SJCRH30 (cell line): ENCODE measurements at regions not wholly inside any gene's neighbourhood (a gene's known extent, or its start where the extent isn't known, plus 50 kb on each side); places are given as distances from the start of the nearest gene placed in this dataset.
"Not testable (repeated sequence)": the region's sequence is repeated elsewhere in the genome, so short reads cannot be mapped to it uniquely, and the experiment has no call there.

Source experiments
- DNase-seq, 2 experiments: peaks; one replicate each; pipeline ENCODE4 v3.0.0-alpha.2; 2015 to 2020
- H3K27ac ChIP-seq: fragments of 250-450 bp; sonication (Bioruptor Pico); 2 replicates; pipeline ENCODE4 v1.5.1; 2020; ENCODE audit warnings: mild to moderate bottlenecking, moderate library complexity
- H3K27me3 ChIP-seq: fragments of 250-450 bp; sonication (Bioruptor Pico); 2 replicates; pipeline ENCODE4 v1.5.1; 2020; ENCODE audit warnings: mild to moderate bottlenecking, moderate library complexity
- H3K36me3 ChIP-seq: fragments of 250-450 bp; sonication (Bioruptor Pico); 2 replicates; pipeline ENCODE4 v1.5.1; 2020; ENCODE audit warnings: mild to moderate bottlenecking, moderate library complexity
- H3K4me1 ChIP-seq: fragments of 250-450 bp; sonication (Bioruptor Pico); 2 replicates; pipeline ENCODE4 v1.5.1; 2020; ENCODE audit warnings: mild to moderate bottlenecking, moderate library complexity
- H3K4me3 ChIP-seq: fragments of 250-450 bp; sonication (Bioruptor Pico); 2 replicates; pipeline ENCODE4 v1.5.1; 2020; ENCODE audit warnings: mild to moderate bottlenecking, moderate library complexity
- H3K9me3 ChIP-seq: fragments of 250-450 bp; sonication (Bioruptor Pico); replicated peaks from 2 replicates; pipeline ENCODE4 v1.5.1; 2020; ENCODE audit warnings: mild to moderate bottlenecking, moderate library complexity

GRCh38 chr9:41308953-41309352 is 119.8 kb upstream of the ZNG1F start:
- not testable (repeated sequence) for H3K4me3 ChIP-seq, DNase-seq, H3K4me1 ChIP-seq, H3K27ac ChIP-seq, H3K36me3 ChIP-seq, H3K27me3 ChIP-seq, H3K9me3 ChIP-seq

- H3K9me3 ChIP-seq, H3K36me3 ChIP-seq, H3K27me3 ChIP-seq, H3K4me1 ChIP-seq, H3K27ac ChIP-seq, H3K4me3 ChIP-seq: not testable (repeated sequence)
- DNase-seq, result peak in 1 of 2 experiments; percentile 49
Observed at GRCh38 chr9:41285744-41286143, 96.6 kb upstream of the ZNG1F start.

GRCh38 chr9:41280299-41281238 is 91.5 kb upstream of the ZNG1F start:
- not testable (repeated sequence) for H3K27me3 ChIP-seq, DNase-seq, H3K9me3 ChIP-seq, H3K4me3 ChIP-seq, H3K4me1 ChIP-seq, H3K36me3 ChIP-seq, H3K27ac ChIP-seq

- DNase-seq, H3K36me3 ChIP-seq, H3K4me1 ChIP-seq, H3K9me3 ChIP-seq, H3K4me3 ChIP-seq, H3K27ac ChIP-seq, H3K27me3 ChIP-seq: not testable (repeated sequence)
Observed at GRCh38 chr9:41279437-41279836, 90.3 kb upstream of the ZNG1F start.

- H3K4me1 ChIP-seq, H3K36me3 ChIP-seq, H3K4me3 ChIP-seq, DNase-seq, H3K27me3 ChIP-seq, H3K27ac ChIP-seq, H3K9me3 ChIP-seq: not testable (repeated sequence)
Observed at GRCh38 chr9:41279033-41279432, 89.9 kb upstream of the ZNG1F start.

GRCh38 chr9:41273549-41274267 is 84.6 kb upstream of the ZNG1F start:
- not testable (repeated sequence) for H3K27me3 ChIP-seq, H3K4me1 ChIP-seq, H3K36me3 ChIP-seq, H3K9me3 ChIP-seq
- Histone ChIP-seq H3K4me3 (peak overlapping the region; percentile 78), H3K27ac (peak overlapping the region; percentile 85)
- peak; percentile 89 to 90 for DNase-seq

- Histone ChIP-seq H3K27ac (peak overlapping the region; percentile 85), H3K4me3 (peak overlapping the region; percentile 78)
- H3K27me3 ChIP-seq, H3K36me3 ChIP-seq, H3K4me1 ChIP-seq, H3K9me3 ChIP-seq: not testable (repeated sequence)
- DNase-seq, result peak; percentile 60 to 82
Observed at GRCh38 chr9:41272879-41273548, 83.9 kb upstream of the ZNG1F start.

- DNase-seq, H3K4me1 ChIP-seq, H3K27me3 ChIP-seq, H3K36me3 ChIP-seq, H3K27ac ChIP-seq, H3K9me3 ChIP-seq: not testable (repeated sequence)
- peak overlapping the region; percentile 44 for H3K4me3 ChIP-seq
Observed at GRCh38 chr9:41270992-41271391, 81.9 kb upstream of the ZNG1F start.

GRCh38 chr9:41269471-41269870 is 80.4 kb upstream of the ZNG1F start:
- H3K4me1 ChIP-seq, H3K36me3 ChIP-seq, H3K9me3 ChIP-seq, H3K27me3 ChIP-seq, H3K4me3 ChIP-seq, H3K27ac ChIP-seq: not testable (repeated sequence)
- peak; percentile 96 to 98 for DNase-seq

GRCh38 chr9:41269054-41269453 is 79.9 kb upstream of the ZNG1F start:
- H3K4me1 ChIP-seq, H3K27me3 ChIP-seq, H3K9me3 ChIP-seq, H3K4me3 ChIP-seq, H3K36me3 ChIP-seq, H3K27ac ChIP-seq: not testable (repeated sequence)
- peak; percentile 92 to 97 for DNase-seq

GRCh38 chr9:41266602-41267001 is 77.5 kb upstream of the ZNG1F start:
- not testable (repeated sequence) for H3K27me3 ChIP-seq, DNase-seq, H3K4me1 ChIP-seq, H3K9me3 ChIP-seq, H3K27ac ChIP-seq, H3K36me3 ChIP-seq, H3K4me3 ChIP-seq

- H3K4me3 ChIP-seq, H3K27ac ChIP-seq, DNase-seq, H3K36me3 ChIP-seq, H3K4me1 ChIP-seq, H3K27me3 ChIP-seq, H3K9me3 ChIP-seq: not testable (repeated sequence)
Observed at GRCh38 chr9:41266000-41266399, 76.9 kb upstream of the ZNG1F start.

- not testable (repeated sequence) for DNase-seq
Observed at GRCh38 chr9:41251973-41252372, 62.9 kb upstream of the ZNG1F start.

GRCh38 chr9:41251101-41251500 is 62.0 kb upstream of the ZNG1F start:
- not testable (repeated sequence) for H3K27ac ChIP-seq, H3K36me3 ChIP-seq, H3K4me1 ChIP-seq, H3K9me3 ChIP-seq, H3K27me3 ChIP-seq, H3K4me3 ChIP-seq, DNase-seq

More at GRCh38 chr9:41251973-41252372, 62.9 kb upstream of the ZNG1F start:
- H3K4me1 ChIP-seq, H3K9me3 ChIP-seq, H3K4me3 ChIP-seq, H3K27ac ChIP-seq, H3K36me3 ChIP-seq, H3K27me3 ChIP-seq: not testable (repeated sequence)

GRCh38 chr9:41246702-41247101 is 57.6 kb upstream of the ZNG1F start:
- not testable (repeated sequence) for DNase-seq, H3K4me3 ChIP-seq, H3K27ac ChIP-seq, H3K9me3 ChIP-seq, H3K36me3 ChIP-seq, H3K4me1 ChIP-seq, H3K27me3 ChIP-seq
